DOHH2 (cell line): ENCODE measurements at regions not wholly inside any gene's neighbourhood (a gene's known extent, or its start where the extent isn't known, plus 50 kb on each side); places are given as distances from the start of the nearest gene placed in this dataset.

Experiments used
- EZH2phosphoT487 ChIP-seq: fragments of 200-600 bp; sonication (generic); IDR thresholded peaks from 2 replicates; pipeline ENCODE4 v1.6.1; 2017; ENCODE audit warnings: borderline replicate concordance, mild to moderate bottlenecking, antibody characterized with exemption, low read length, moderate library complexity, mixed read lengths
- TF ChIP-seq, protein P1 (sequence below): fragments of 200-600 bp; sonication (generic); IDR thresholded peaks from one replicate; pipeline ENCODE4 v1.5.1; 2014; ENCODE audit warnings: antibody characterized with exemption, mild to moderate bottlenecking, low read depth, low read length; ENCODE audit not compliant: poor library complexity, severe bottlenecking

DNA sequence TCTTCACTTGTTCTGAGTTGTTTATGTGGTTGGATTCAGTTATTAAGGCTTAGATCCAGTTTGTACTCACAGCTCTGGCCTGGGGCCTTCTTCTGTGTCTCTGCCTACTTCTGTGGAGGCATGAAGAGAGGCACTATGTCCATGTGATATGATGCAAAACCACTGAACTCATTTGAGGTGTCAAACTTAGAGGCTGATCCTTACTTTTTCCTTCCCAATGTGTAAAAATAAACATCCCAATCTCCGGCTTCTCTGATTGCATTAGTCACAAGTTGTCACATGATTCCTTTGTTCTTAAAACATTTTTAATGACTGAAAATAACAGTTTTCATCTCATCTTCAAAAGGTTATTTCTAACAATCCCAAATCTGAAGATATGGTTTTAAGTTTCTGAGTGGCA is 276.0 kb upstream of the RGMB start:
- TF ChIP-seq, protein P1, sequence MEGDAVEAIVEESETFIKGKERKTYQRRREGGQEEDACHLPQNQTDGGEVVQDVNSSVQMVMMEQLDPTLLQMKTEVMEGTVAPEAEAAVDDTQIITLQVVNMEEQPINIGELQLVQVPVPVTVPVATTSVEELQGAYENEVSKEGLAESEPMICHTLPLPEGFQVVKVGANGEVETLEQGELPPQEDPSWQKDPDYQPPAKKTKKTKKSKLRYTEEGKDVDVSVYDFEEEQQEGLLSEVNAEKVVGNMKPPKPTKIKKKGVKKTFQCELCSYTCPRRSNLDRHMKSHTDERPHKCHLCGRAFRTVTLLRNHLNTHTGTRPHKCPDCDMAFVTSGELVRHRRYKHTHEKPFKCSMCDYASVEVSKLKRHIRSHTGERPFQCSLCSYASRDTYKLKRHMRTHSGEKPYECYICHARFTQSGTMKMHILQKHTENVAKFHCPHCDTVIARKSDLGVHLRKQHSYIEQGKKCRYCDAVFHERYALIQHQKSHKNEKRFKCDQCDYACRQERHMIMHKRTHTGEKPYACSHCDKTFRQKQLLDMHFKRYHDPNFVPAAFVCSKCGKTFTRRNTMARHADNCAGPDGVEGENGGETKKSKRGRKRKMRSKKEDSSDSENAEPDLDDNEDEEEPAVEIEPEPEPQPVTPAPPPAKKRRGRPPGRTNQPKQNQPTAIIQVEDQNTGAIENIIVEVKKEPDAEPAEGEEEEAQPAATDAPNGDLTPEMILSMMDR: no peak
- no peak for TF ChIP-seq EZH2phosphoT487
